ENCODE measurements at regions not wholly inside any gene's neighbourhood (a gene's known extent, or its start where the extent isn't known, plus 50 kb on each side); places are given as distances from the start of the nearest gene placed in this dataset.
"Not testable (repeated sequence)": the region's sequence is repeated elsewhere in the genome, so short reads cannot be mapped to it uniquely, and the experiment has no call there.

DNA sequence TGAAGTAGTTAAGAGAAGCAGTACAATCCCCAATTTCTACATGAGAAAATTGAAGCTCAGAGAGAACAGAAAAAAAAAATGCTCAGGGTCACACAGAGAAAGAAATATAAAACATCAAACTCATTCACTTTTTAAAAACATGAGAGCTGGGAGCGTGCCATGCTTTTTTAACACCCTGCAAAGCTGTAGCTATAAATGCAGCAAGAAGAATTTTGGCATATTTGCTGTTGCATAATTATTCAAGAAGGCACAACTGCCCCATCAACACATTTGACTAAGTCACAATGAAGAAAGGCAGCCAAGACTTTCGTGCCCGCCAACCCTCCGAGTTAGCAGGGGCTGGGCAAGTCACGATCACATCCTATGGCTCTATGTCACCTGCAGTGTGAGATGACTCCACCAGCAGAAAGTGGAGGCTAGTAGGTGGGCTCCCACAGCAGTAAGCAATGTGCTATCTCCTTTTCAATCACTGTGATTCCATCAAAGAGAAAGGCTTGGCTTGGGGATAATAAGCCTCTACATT is 214.8 kb downstream of the DHX15 start:
- no peak for DNase-seq (ENCODE audit: extremely low spot score)
- ChIA-PET CTCF (no interaction called here), POLR2A (no interaction called here)

DNA sequence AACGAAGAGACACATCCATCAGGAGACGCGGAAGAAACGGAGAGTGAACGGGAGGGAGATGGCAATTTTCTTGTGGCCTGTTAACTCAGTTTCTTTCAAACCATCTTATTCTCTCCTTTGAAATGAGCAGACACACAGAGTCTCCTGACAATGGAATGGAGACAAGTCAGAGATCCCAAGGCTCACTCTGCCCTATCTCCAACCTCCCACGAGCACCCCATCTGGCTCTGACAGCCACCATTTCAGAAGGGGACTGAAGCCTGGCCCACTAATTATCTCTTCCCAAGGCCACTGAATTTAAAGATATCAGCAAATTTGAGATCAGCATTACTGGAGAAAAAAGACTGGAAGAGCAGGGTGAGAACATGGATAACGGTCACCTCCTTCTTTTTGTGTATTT is 215.6 kb downstream of the DHX15 start:
- TF ChIP-seq, protein P1, sequence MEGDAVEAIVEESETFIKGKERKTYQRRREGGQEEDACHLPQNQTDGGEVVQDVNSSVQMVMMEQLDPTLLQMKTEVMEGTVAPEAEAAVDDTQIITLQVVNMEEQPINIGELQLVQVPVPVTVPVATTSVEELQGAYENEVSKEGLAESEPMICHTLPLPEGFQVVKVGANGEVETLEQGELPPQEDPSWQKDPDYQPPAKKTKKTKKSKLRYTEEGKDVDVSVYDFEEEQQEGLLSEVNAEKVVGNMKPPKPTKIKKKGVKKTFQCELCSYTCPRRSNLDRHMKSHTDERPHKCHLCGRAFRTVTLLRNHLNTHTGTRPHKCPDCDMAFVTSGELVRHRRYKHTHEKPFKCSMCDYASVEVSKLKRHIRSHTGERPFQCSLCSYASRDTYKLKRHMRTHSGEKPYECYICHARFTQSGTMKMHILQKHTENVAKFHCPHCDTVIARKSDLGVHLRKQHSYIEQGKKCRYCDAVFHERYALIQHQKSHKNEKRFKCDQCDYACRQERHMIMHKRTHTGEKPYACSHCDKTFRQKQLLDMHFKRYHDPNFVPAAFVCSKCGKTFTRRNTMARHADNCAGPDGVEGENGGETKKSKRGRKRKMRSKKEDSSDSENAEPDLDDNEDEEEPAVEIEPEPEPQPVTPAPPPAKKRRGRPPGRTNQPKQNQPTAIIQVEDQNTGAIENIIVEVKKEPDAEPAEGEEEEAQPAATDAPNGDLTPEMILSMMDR (IDR thresholded peaks at IDR 0.05; ENCODE audit: control extremely low read depth, extremely low read depth, low read depth, missing control alignments): no peak
- CTCF ChIA-PET: no interaction called here
- no peak for DNase-seq (ENCODE audit: extremely low spot score)
- POLR2A ChIA-PET: no interaction called here

More for the DNA sequence above, 214.8 kb downstream of the DHX15 start:
- TF ChIP-seq, protein P1 (IDR thresholded peaks at IDR 0.05; ENCODE audit: control extremely low read depth, extremely low read depth, low read depth, missing control alignments): no peak

GRCh38 chr4:24364852-24365251 is 219.5 kb downstream of the DHX15 start:
- DNase-seq (ENCODE audit: extremely low spot score): no peak
- CTCF ChIA-PET: interaction anchor here (0.8 to 1.7 kb wide), 3 partner anchors 10 to 65 kb away, joined by 3 to 4 read pairs (median 3); no protein-coding TSS in a partner anchor
- TF ChIP-seq, protein P1 (IDR thresholded peaks at IDR 0.05; ENCODE audit: control extremely low read depth, extremely low read depth, low read depth, missing control alignments): no peak

DNA sequence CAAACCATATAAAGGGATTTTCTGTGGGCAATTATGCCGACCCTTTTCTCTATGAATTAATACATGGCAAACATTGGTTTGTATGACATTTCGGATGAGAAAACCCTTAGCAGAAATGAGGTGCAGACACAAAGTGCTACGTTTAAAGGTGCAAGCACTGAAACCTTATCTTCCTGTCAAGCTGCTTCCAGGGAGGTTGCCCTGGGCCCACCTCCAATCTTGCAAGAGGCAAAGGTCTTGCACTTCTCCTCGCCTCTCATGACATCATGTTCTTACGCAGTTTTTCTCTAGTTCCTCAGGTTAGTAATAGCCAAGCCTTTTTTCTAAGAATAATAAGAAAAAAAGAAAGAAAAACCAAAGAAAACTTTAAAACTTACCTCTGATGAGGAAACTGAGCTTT is 220.1 kb downstream of the DHX15 start:
- POLR2A ChIA-PET: no interaction called here

More at GRCh38 chr4:24364852-24365251, 219.5 kb downstream of the DHX15 start:
- POLR2A ChIA-PET: no interaction called here

GRCh38 chr4:24363751-24364150 is 220.6 kb downstream of the DHX15 start:
- CTCF ChIA-PET: interaction anchor here (0.6 to 1.7 kb wide), 2 partner anchors 9 to 17 kb away, joined by 3 read pairs; no protein-coding TSS in a partner anchor
- POLR2A ChIA-PET: no interaction called here
- TF ChIP-seq, protein P1 (IDR thresholded peaks at IDR 0.05; ENCODE audit: control extremely low read depth, extremely low read depth, low read depth, missing control alignments): no peak
- no peak for DNase-seq (ENCODE audit: extremely low spot score)

More for the DNA sequence above, 220.1 kb downstream of the DHX15 start:
- DNase-seq (ENCODE audit: extremely low spot score): no peak
- CTCF ChIA-PET: interaction anchor here (0.8 to 1.7 kb wide), 2 partner anchors 16 to 65 kb away, joined by 3 read pairs; no protein-coding TSS in a partner anchor
- TF ChIP-seq, protein P1 (IDR thresholded peaks at IDR 0.05; ENCODE audit: control extremely low read depth, extremely low read depth, low read depth, missing control alignments): no peak

- TF ChIP-seq, protein P1 (IDR thresholded peaks at IDR 0.05; ENCODE audit: control extremely low read depth, extremely low read depth, low read depth, missing control alignments): no peak
- POLR2A ChIA-PET: no interaction called here
- DNase-seq (ENCODE audit: extremely low spot score): no peak
- CTCF ChIA-PET: no interaction called here
These were observed 232.2 kb downstream of the DHX15 start for GRCh38 chr4:24352112-24352511.

DNA sequence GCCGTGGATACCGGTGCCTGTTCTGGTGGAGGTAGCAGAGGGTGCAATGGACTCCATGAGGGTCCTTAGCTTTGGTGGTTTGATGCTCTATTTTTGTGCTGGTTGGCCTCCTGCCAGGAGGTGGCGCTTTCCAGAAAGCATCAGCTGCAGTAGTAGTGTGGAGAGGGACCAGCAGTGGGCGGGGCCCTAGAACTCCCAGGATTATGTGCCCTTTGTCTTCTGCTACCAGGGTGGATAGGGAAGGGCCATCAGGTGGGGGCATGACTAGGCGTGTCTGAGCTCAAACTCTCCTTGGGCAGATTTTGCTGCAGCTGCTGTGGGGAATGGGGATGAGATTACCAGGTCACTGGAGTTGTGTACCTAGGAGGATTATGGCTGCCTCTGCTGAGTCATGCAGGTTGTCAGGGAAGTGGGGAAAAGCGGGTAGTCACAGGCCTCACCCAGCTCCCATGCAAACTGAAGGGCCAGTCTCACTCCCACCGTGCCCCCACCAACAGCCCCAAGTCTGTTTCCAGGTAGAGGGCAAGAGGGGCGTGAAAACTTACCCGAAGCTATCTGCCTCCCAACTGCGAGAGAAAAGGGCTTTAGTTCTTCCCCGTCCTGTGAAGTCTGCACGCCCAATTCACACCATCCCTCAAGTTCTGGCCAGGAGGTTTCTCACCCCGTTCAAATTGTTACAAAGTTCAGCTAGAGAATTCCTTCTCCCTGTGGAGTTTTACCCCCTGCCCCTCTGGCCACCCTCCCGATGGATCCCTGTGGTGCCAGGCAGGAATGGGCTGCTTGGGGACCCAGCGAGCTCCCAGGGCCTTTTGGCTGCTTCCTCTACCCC is 235.0 kb downstream of the DHX15 start:
- DNase-seq (ENCODE audit: extremely low spot score); POLR2A ChIA-PET: not testable (repeated sequence)
- CTCF ChIA-PET: interaction anchor here (1.6 kb wide), 1 partner anchor 8 kb away, joined by 4 read pairs; no protein-coding TSS in a partner anchor
